ENCODE measurements at regions not wholly inside any gene's neighbourhood (a gene's known extent, or its start where the extent isn't known, plus 50 kb on each side); places are given as distances from the start of the nearest gene placed in this dataset.

- TF ChIP-seq ARNT (IDR thresholded peaks at IDR 0.05) (no peak), TARDBP (IDR thresholded peaks at IDR 0.05) (no peak)
These were observed 174.3 kb downstream of the ENGASE start for GRCh38 chr17:79248843-79249493.
